ENCODE measurements at regions not wholly inside any gene's neighbourhood (a gene's known extent, or its start where the extent isn't known, plus 50 kb on each side); places are given as distances from the start of the nearest gene placed in this dataset.

- intact Hi-C loops (cut with micrococcal nuclease) (no loop called here), dilution Hi-C loops (cut with HindIII; ENCODE audit: low sequenced_read_pairs, unreplicated experiment) (no loop called here), in situ Hi-C loops (cut with MboI; ENCODE audit: low sequenced_read_pairs) (no loop called here)
- H4K5ac ChIP-seq (ENCODE audit: low read depth, low read length), result no peak overlapping the region
- no peaks in the 10 kb centered on the region for H3K79me1 ChIP-seq (ENCODE audit: low read depth in 1 of 2, low read length in 2 of 2)
- H3K18ac ChIP-seq (ENCODE audit: low read depth, low read length), result no peak overlapping the region
- no peak overlapping the region for H2AK9ac ChIP-seq (replicated peaks; ENCODE audit: low read depth, low read length, poor library complexity)
- H3K9ac ChIP-seq (ENCODE audit: low read depth, low read length), result no peak overlapping the region
- H3K14ac ChIP-seq (replicated peaks; ENCODE audit: low read depth, low read length), result no peak overlapping the region
- H4K20me1 ChIP-seq (ENCODE audit: insufficient read depth, low read length), result no peaks in the 10 kb centered on the region
- no peaks in the 10 kb centered on the region for H3K9me3 ChIP-seq (ENCODE audit: control insufficient read depth, insufficient read depth, low read length)
- H3K9me1 ChIP-seq (ENCODE audit: insufficient read depth, low read length), result no peaks in the 10 kb centered on the region
- H2AFZ ChIP-seq (replicated peaks; ENCODE audit: low read length, poor library complexity), result no peak overlapping the region
- H3K27me3 ChIP-seq (ENCODE audit: control insufficient read depth, insufficient read depth, low read length), result no peaks in the 10 kb centered on the region
- no peak overlapping the region for H3K4me2 ChIP-seq (ENCODE audit: low read depth, low read length)
- no peak for ATAC-seq (ENCODE audit: low read depth)
- H3K4ac ChIP-seq (ENCODE audit: low read depth, low read length), result no peak overlapping the region
- H4K8ac ChIP-seq (ENCODE audit: low read depth in 2 of 2, low read length in 2 of 2), result no peak overlapping the region
- no peak overlapping the region for H2AK5ac ChIP-seq (ENCODE audit: low read depth, low read length)
- no peak overlapping the region for H2BK120ac ChIP-seq (ENCODE audit: low read depth, low read length)
- WGBS, 2 experiments (ENCODE audit: extremely low coverage in 2 of 2, insufficient read length in 1 of 2), result no CpG with 5 or more reads among the region's 1 CpG
- no peaks in the 10 kb centered on the region for H3K4me1 ChIP-seq (ENCODE audit: control insufficient read depth, insufficient read depth, low read length)
- H2BK20ac ChIP-seq (ENCODE audit: low read depth, low read length), result no peak overlapping the region
- no peak overlapping the region for H2BK5ac ChIP-seq (ENCODE audit: low read depth, low read length, poor library complexity, severe bottlenecking)
- POLR2A ChIA-PET (ENCODE audit: unreplicated experiment), result no interaction called here
- H3K23ac ChIP-seq (ENCODE audit: low read depth, low read length), result no peak overlapping the region
- no peak for DNase-seq
- H2BK15ac ChIP-seq (ENCODE audit: low read depth, low read length), result no peak overlapping the region
- H3K4me3 ChIP-seq (ENCODE audit: insufficient read depth, low read depth, low read length), result no peak overlapping the region
- H3K56ac ChIP-seq (ENCODE audit: extremely low read depth, insufficient read depth, low read length), result no peak overlapping the region
- BruUV-seq (replicated peaks), result no TSS peak
- no peak overlapping the region for H3K27ac ChIP-seq (ENCODE audit: insufficient read depth, low read length)
- TF ChIP-seq NFE2L2 (IDR thresholded peaks at IDR 0.05; ENCODE audit: low read depth, low read length) (no peak), USF2 (IDR thresholded peaks at IDR 0.05; ENCODE audit: low read depth, low read length) (no peak), BHLHE40 (IDR thresholded peaks at IDR 0.05; ENCODE audit: low read depth, low read length) (no peak), ELK1 (IDR thresholded peaks at IDR 0.05; ENCODE audit: borderline replicate concordance, low read depth, low read length) (no peak), MAZ (IDR thresholded peaks at IDR 0.05; ENCODE audit: borderline replicate concordance, low read depth, low read length) (no peak), MAFK (IDR thresholded peaks at IDR 0.05; ENCODE audit: low read depth, low read length) (no peak), RCOR1 (IDR thresholded peaks at IDR 0.05; ENCODE audit: insufficient replicate concordance, low read length) (no peak), RAD21 (IDR thresholded peaks at IDR 0.05; ENCODE audit: low read length) (no peak), CHD1 (IDR thresholded peaks at IDR 0.05; ENCODE audit: low read depth, low read length) (no peak), FOS (IDR thresholded peaks at IDR 0.05; ENCODE audit: low read depth, low read length) (no peak), POLR2A (IDR thresholded peaks at IDR 0.05; ENCODE audit: low read depth, low read length) (no peak), MXI1 (IDR thresholded peaks at IDR 0.05; ENCODE audit: borderline replicate concordance, low read depth, low read length) (no peak), CEBPB (IDR thresholded peaks at IDR 0.05; ENCODE audit: low read depth, low read length) (no peak), CTCF (conservative IDR thresholded peaks at IDR 0.05; ENCODE audit: low read depth, low read length) (no peak), SMC3 (IDR thresholded peaks at IDR 0.05; ENCODE audit: low read depth, low read length) (no peak), RFX5 (IDR thresholded peaks at IDR 0.05; ENCODE audit: low read depth, low read length) (no peak)
- CTCF ChIA-PET, result no interaction called here
- H4K91ac ChIP-seq (ENCODE audit: insufficient read depth, low read depth, low read length), result no peak overlapping the region
- H3K36me3 ChIP-seq (ENCODE audit: control insufficient read depth, insufficient read depth, low read length), result no peaks in the 10 kb centered on the region
Measured at GRCh38 chr11:127866109-127866508, 721.2 kb downstream of the ETS1 start.
